GM18858 (cell line): ENCODE measurements at regions not wholly inside any gene's neighbourhood (a gene's known extent, or its start where the extent isn't known, plus 50 kb on each side); places are given as distances from the start of the nearest gene placed in this dataset.
"Not testable (repeated sequence)": the region's sequence is repeated elsewhere in the genome, so short reads cannot be mapped to it uniquely, and the experiment has no call there.

Experiments used
- ATAC-seq: cut with Tn5 transposase; IDR thresholded peaks from one replicate; pipeline ENCODE4 v1.9.1; 2021; ENCODE audit not compliant: unreplicated experiment

DNA sequence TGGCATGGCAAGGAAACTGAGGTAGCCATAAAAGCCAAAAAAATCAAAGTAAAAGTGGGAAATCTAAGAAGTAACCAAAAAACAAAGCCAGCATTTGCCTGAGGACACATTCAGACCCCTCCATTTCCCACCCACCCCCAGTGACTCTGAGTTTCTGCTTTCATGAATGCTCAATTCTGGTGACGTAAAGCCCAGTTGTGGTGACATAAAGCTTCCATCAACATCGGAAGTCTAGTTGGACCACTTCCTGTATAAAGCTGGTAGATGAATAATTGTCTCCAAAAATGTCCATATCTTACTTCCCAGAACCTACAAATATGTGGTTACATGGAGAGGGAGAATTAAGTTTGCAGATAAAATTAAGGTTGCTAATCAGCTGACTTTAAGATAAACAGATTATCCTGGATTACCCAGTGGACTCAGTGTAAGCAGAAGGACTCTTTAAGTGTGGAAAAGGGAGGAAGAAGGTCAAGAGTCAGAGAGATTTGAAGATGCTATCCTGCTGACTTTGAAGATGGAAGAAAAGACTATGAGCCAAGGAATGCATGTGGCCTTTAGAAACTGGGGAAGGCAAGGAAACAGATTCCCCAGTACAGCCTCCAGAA lies 62.0 kb upstream of the ST3GAL6 start:
- no peak for ATAC-seq

DNA sequence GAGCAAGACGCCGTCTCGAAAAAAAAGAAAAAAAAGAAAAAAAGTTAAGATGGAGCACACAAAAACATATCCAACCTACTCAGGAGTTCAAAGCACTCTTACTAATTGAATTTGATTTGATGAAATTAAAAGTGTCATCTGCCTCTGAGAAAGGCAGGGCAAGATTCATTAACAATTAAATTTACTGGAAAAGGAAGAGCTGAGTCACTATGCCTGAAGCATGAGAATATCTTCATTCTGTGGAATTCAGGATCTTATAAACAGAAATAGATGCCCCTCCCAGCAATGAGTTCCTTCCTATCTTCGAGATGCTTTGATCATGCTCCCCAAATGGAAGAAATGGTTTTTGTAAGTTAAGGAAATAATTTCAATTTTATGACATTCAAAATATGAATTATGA lies 61.0 kb upstream of the ST3GAL6 start:
- ATAC-seq = no peak

DNA sequence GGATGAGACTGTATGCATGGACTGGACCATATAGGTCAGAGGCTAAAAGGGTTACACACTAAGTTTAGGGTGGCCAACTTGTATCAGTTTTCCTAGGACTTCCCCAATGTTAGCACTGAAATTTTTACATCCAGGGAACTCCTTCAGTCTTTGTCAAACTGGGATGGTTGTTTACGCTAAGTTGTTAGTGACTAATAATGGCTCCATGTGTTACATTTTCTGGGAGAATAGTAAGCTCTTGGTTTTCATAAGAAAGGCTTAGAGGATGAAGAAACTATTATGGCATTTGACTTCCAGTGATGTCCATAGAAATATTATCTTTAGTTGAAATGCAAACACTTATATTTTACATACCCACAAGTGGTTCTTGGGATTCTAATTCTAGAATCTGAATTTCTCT lies 57.9 kb upstream of the ST3GAL6 start:
- ATAC-seq = no peak

DNA sequence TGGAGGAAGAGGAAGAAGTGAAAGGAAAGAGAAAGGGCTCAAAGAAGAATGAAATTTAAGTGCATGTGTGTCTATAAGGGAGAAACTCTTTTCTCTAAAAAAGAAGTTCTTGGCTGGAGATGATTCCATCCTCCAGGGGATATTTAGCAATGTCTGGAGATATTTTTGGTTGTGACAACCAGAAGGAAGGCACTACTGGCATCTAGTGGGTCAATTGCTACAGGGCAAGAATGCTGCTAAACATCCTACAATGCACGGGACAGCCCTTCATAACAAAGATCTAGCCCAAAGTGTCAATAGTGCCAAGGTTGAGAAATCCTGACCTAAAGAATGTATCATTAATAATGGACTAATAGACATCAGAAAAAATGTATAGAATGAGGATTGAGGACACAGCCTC lies 57.4 kb upstream of the ST3GAL6 start:
- no peak for ATAC-seq

DNA sequence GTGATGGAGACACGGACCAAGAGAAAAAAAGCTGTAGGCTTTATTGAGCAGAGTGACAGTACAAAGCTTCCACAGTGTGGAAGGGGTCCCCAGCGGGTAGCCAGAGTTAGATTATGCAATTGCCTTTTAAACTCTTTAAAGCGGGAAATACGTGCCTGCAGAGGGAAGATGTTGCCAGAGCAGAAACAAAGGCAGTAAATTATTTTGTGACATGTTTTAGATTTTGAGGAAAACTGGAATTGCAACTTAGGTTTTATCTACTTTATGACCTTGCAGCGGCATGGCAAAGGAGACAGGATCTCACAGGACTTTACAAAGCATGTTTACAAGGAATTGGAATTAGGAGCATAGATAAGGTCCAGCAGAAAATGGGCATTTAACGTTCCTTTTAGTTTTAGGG lies 54.5 kb upstream of the ST3GAL6 start:
- ATAC-seq = not testable (repeated sequence)

DNA sequence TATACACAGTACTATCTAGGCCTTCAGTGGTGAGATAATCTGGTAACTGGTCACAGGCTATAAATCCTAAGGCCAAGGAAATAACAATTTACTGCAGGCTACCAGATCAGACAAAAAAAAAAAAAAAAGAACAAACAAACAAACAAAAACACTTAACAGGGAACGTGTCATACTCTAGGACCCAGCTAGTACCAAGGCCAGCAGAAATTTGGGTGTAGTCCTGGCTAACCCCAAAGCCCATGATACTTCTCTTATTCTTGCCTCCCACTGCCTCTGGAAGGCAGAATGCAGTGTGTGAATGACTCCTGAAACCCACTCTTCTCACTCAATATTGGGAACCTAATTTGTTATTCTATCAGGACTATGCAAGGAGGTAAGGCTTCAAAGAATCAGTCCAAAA lies 53.7 kb upstream of the ST3GAL6 start:
- no peak for ATAC-seq

DNA sequence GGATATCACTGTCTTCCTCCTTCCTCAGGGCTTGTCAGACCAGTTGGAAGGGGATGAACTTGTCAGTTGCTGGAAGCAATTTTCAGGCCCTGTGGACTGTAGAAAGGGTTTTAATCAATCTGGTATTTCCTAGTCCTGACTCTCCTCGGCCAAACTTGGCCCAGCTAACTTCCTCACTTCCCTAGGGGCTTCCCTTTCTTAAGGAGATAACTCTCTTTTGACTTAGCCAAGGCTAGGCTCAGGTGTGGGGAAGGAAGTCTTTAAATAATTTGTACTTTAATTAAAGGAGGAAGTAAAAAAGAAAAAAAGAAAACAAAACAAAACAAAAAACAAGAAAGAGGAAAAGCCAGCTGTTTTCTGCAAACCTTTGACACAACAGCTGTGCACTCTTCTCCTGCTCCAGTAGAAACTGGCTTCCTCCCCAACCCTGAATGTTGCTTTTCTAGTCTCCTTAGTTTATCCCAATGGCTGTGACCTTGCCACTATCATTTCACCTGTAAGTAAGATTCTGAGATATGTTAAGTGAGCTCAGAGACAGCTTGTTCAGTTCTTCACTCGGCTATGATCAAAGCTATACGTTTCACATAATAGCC lies 53.0 kb upstream of the ST3GAL6 start:
- ATAC-seq = no peak

DNA sequence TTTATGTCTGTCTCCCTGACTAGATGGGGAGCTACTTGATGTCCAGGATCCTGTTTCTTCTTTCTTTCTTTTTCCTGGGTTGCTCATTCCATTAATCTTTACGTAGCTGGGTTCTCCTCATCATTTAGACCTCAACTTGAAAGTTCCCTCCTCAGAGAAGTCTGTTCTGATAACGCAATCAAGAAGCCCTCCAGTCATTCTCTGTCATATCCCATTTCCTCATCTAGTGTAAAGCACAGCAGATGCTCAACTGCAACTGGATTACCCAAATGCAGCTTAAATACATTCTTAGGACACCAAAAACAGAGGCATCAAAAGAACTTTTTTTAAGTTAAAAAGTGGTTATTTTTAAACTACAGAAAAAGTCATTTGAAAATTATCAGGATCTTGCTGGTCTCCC lies 51.7 kb upstream of the ST3GAL6 start:
- ATAC-seq = no peak

DNA sequence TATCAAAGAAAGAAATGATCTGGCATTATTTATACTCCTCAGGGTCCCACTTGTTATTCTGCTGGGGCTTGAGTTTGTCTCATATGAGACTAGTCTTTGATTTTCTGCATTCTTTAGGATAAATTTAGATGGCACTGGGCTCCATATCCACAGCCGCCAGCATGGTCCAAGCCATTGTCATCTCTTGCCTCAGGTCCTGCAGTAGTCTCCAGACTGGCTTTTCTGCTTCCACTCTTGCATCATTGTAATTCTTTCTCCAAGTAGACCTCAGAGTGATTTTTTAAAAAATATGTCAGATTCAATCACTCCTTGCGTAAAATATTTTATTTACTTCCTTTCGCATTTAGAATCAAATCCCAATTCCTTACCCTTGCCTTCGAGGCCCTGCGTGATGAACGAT lies 50.4 kb upstream of the ST3GAL6 start:
- no peak for ATAC-seq

DNA sequence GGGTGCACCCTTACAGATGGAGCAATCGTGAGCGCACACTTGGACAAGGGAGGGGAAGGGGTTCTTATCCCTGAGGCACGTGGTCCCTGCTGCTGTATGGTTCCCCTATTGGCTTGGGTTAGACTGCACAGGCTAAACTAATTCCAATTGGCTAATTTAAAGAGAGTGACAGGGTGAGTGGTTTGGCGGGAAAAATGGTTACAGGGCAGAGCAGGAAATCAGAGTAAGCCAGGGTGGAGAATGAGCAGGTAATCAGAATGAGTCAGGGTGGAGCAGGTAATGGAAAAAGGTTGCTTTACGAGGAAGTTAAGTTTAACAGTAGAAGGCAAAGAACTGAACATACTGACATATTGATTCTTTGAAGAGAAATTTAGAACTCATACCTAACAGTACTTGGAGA lies 49.8 kb upstream of the ST3GAL6 start:
- not testable (repeated sequence) for ATAC-seq
